GDM1 (cell line): ENCODE measurements at regions not wholly inside any gene's neighbourhood (a gene's known extent, or its start where the extent isn't known, plus 50 kb on each side); places are given as distances from the start of the nearest gene placed in this dataset.
"Not testable (repeated sequence)": the region's sequence is repeated elsewhere in the genome, so short reads cannot be mapped to it uniquely, and the experiment has no call there.

Source experiments
- DNase-seq: peaks from one replicate; lab custom pipeline; 2025; lab: John Stamatoyannopoulos, UW

DNA sequence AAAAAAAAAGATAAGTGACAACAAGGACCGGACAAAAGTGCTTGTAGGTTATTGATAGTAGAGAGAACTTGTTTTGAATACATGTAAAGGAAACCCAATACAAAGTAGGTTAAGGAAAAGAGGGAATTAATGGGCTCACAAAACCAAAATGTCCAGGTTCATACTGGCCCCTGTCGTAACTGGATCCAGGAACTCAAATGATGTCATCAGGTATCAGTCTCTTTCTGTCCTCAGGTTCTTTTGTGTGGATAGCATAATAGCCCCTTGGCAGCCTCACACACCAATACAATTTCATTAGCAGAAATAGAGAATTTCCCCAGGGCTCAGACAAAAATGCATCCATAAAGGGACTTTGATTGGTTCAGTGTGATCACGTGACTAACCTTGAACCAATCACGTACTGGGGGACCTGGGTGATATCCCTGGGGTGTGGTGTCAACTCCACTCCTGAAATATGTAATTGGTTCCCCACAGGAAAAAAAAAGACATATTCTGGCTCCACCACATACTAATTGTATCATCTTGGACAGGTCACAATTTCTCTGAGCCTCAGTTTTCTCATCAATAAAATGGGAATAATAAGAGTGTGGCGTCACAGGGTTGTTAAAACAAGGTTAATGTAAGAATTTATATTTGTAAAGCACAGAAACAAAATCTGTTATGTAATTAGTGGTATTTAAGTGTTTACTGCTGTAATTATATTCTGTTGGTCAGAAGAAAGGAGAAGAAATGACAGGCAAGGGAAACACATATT, 174.8 kb downstream of the PDGFRA start:
- DNase-seq = no peak

- DNase-seq = not testable (repeated sequence)
These were observed 180.3 kb downstream of the PDGFRA start for GRCh38 chr4:54409270-54409817.

DNA sequence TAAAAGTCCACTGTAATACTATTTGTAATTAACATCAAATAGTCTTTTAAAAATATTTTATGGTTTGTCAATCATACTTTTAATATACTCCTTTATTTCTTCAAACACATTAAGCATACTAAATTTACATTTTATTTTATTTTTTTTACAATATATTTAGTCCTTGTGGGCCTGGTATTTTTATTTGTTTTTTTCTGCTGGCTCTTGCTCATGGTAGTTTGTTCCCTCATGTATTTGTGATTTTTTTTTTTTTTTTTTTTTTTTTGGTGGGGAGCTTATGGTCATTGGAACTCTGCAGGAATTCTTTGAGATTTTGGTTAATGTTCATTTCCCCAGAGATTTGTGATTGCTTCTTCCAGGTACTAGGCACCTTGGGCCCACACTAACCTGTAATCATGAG, 185.5 kb downstream of the PDGFRA start:
- DNase-seq = no peak

DNA sequence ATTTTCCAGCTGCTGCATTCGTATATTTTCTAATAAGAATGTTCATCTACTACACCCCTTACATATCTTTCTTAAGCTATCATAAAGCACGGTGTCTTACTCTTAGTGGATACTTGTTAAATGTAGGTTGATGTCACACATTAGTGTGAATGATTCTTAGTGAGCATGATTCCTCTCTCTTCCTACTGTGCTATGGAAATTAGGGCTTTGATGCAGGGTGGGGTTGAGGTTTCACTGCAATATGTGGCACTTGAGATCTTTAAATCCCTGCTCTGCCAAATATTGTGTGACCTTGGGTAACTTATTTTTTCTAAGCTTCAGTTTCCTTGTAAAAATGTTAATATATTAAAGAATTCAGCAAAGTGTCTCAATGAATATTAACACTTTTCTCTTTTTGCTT, 188.4 kb downstream of the PDGFRA start:
- no peak for DNase-seq

- no peak for DNase-seq
These were observed 189.4 kb downstream of the PDGFRA start for GRCh38 chr4:54418468-54418867.

GRCh38 chr4:54423066-54423465, 194.0 kb downstream of the PDGFRA start:
- no peak for DNase-seq

DNA sequence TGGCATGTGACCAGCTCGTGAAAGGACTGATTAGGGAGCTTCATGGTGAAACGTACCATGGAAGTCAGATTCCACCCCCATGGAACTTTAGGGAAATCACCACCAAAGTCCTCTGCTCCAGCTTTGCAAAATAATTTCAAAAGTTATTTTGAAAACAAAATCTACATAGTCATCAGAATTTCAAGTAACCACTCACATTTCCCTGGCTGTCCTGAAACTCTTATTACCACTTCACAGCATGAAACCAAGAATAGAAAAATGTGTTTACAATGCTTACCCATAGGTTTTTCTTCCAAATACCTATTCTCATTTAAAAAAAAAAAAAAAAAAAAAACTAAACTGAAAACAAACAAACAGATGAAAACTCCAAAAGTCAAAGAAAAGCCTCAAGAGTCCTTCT, 198.7 kb downstream of the PDGFRA start:
- no peak for DNase-seq

DNA sequence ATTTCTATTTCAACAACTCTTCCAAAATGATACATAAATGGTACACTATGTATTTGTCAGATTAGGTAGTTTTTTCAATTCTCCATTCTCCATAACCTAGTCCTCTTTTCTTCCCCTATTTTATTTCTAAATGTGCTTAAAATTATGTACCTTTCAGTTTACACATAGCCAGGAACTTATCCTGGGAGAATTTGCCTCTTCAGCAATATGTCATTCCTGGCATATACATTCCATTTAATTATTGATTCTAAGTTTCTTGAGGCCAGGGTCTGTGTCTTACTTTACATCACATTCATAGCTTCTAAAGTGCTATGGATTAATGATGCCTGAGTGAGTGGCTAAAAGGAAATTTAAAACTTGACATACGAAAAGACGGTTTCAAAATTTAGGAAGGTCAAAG, 199.8 kb downstream of the PDGFRA start:
- no peak for DNase-seq

DNA sequence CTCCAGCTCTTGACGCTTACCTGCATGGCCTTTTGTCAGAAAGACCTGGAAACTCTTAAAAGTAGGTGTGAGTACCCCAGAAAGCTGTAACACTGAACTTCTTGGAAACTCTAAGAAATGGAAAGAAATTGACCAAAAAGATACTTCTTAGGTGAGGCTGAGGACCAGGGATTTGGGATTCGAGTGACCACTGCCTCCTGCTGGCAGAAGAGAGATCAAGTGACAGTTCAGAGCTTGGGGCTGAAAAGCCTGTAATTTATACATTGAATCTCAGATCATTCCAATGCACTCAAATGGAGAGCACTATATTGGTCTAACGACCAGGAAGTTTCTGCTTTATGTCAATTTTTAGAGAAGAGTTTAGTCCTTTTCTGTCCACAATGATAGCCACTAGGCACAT, 204.6 kb downstream of the PDGFRA start:
- no peak for DNase-seq

DNA sequence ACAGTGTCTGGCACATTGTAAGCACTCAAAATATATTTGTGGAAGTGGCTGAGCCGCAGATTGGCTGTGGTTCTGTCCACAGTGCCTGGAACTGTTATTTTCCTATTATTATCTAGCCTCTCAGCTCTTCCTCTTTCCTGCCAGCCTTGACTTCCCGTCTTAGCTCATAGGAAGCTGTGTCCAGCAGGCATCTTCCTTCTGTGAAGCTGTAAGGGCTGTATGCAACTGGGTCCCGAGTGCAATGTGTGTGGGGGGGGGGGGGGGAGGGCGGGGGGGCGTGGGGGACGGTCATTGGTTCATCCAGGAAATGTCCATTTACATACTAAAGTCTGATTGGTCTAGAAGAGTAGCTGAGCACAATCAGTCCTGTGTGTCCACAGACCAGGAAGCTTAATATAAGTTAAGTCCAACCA, 210.7 kb downstream of the PDGFRA start:
- DNase-seq = peak; percentile 82

GRCh38 chr4:54440394-54441136, 211.5 kb downstream of the PDGFRA start:
- no peak for DNase-seq

DNA sequence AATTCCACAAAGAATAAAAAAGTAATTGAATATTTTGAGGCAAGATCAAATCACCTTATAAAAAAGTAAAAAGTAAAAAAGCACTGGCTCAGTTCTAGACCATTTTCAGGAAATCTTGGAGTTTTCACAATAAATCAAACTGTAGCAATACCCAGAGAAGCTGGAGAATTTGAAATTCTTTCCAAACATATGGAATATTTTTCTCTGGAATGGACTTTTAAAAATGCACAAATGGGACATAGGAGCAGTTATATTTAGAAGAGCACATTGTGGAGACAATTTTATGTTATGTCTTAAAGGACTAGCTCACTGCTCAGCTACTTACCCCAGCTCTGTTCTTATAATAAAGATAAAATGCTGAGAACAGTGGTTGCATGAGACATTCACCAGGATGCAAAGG, 211.9 kb upstream of the KIT start:
- DNase-seq = no peak

DNA sequence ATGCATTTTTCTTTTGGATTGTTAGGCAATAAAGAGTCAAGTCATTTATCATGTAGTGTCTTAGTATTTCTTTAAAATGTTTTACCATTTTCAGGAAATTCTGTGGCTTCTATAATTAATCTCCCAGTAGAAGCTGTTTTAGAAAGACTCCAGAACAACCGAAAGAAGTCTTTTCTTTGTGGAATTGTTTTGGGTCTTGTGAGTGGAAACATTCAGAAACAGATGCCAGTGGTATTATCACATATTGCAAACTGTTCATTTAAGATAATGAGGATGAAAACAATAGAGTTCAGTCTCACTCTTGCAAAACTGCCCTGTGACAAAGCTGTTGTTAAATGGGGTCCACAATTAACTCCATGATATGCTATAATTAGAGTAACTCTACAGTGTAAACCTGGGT, 211.2 kb upstream of the KIT start:
- DNase-seq = no peak

- no peak for DNase-seq
These were observed 210.5 kb upstream of the KIT start for GRCh38 chr4:54447304-54447703.

DNA sequence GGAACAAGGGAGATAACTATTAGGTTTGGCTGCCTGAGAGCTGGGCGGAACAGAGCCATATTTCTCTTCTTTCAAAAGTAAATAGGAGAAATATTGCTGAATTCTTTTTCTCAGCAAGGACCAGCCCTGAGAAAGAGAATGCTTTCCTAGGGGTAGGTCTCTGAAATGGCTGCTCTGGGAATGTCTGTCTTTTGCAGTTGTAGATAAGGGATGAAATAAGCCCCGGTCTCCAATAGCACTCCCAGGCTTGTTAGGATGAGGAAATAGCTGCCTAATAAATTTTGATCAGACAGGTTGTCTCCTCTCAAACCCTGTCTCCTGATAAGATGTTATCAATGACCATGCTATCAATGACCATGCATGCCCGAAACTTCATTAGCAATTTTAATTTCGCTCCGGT, 207.8 kb upstream of the KIT start:
- no peak for DNase-seq

GRCh38 chr4:54466960-54467359, 190.8 kb upstream of the KIT start:
- DNase-seq = not testable (repeated sequence)

DNA sequence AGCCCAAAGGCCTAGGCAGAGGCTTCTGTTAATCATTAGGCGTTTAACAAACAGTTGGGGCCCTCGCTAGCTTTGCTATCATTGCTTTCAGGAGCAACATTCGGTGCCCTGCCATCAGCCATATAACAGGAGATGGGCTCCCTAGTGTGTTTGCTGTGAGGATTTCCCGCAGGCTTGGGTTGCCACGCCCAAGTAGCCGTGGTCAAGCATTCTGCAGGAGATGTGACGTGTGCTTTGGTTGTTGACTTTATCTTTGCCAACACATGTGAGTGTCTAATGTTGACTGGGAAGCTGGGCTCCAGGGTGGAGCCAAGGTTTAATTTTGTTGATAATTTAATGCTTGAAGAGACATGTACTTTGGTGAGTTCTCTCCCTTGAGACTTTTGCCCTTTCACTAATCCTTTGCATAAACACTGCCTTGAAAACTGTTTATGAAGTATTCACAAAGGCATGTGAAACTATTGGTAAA, 184.6 kb upstream of the KIT start:
- DNase-seq = no peak

- DNase-seq = no peak
These were observed 184.0 kb upstream of the KIT start for GRCh38 chr4:54473798-54474197.

DNA sequence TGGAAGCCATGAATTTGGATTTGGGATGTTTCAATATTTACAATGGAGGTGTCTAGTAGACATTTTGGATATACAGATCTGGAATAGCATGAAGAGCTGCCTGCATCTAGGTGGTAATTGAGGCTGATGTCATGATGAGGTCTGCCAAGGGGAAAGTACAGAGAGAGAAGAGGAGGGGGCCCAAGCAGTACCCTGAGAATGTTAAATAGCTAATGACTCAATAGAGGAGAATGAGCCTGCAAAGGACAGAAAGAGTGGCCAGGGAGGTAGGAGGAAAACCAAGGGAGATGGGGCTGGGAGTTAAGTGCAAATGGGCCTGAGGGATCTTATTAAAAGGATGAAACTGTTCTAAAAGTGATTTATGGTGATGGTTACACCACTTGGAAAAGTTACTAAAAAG, 182.2 kb upstream of the KIT start:
- no peak for DNase-seq

DNA sequence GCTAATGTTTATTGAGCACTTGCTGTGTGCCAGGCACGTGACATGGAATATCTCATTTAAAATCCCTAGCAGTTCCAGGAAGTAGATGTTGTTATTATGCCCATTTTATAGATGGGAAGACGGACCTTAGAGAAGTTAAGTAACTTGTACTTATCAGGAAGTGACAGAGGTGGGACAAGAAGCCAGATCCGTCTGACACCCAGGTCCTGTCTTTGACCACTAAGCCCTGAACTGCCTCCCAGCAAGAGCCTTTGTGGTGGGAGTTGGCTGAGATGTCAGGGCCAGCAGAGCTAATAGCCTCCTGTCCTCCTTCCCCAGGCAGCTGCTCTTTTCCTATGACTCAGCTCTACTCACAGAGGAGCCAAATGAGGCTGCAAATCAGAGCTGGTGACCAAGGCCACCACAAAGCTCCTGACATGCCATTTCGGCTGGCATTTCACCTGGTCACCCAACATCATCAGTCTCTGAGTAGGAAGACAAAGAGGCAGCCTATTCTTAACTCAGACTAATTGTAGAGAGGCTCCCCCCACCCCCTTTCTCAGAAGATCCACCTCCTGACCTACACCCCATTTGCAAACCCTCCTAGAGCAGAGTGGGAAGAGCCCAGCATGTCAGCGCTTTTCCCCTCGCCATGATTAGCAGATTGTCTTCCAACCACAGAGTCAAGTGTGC, 175.1 kb upstream of the KIT start:
- DNase-seq = no peak

DNA sequence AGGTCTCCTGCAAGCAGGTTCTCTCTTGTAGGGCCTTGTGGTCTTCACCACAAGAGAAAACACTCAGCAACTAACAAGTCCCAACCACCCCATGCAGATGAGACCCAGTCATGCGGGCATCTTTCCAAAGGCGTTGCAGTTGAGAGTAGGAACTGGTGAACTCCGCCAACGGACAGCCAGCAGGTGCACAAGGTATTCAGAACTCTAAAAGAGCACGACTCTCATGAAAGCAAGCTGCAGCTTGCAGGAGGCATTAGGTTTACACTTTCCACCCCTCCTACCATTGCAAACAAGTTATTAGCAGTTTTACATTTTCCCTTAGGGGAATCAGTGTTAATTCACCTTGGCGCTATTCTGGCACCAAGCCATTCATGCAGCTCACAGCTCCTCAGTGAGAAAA, 173.4 kb upstream of the KIT start:
- DNase-seq = no peak

- no peak for DNase-seq
These were observed 170.3 kb upstream of the KIT start for GRCh38 chr4:54487491-54487890.

DNA sequence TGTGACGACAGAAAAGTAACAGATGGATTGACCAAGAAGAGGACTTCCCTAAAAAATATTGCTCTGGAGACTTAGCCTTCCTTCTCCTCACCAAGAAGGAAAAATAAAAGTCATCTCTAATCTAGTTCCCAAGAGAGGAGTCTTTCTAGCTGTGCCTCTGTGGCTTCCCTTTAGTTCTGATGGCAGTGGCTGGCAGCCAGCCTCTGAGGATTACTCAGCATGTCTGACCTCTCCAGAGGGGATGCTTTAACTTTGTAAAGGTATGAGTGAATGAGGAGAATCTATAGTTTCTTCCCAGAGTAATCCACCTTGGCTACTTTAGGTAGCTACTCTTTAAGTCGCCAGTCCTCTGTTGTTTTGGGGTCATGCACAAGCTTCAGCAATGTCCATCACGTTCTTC, 163.9 kb upstream of the KIT start:
- DNase-seq = peak; percentile 4
